ENCODE measurements at regions not wholly inside any gene's neighbourhood (a gene's known extent, or its start where the extent isn't known, plus 50 kb on each side); places are given as distances from the start of the nearest gene placed in this dataset.
"Not testable (repeated sequence)": the region's sequence is repeated elsewhere in the genome, so short reads cannot be mapped to it uniquely, and the experiment has no call there.

DNA sequence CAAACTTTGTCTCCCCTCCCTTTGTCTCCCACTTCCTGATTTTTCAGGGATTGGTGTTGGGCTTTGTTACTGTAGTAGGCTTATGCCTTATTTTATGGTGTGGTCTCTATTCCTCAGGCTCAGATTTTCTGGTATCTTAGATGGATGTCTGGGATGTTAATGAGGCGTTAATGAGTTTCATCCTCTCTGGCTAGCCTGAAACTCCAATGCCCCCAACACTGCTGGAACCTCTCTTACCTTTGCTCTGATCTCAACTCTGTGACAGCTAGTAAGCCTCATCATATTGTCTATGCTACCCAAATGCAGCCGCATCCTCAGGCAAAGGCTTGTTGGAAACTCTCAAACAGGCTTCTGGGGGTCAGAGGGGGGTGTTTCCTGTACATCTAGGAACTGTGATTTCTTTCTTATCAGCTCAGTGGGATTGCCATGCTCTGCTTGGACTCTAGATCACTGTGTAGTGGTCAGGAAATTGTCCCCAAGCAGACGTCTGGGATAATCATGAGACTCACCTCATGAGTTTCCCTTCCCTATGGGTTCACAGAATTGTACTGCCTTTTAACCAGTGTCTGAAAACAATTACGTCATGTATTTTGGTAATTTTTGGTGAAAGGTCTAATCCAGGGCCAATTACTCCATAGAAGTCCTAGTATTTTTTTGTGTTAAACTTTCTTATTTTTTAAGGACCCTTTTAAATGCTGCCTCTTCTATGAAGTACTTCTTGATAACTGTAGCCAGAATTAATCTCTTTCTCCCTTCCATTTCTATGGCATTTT lies 88.8 kb upstream of the TRPC7 start:
- DNase-seq, result no peak

DNA sequence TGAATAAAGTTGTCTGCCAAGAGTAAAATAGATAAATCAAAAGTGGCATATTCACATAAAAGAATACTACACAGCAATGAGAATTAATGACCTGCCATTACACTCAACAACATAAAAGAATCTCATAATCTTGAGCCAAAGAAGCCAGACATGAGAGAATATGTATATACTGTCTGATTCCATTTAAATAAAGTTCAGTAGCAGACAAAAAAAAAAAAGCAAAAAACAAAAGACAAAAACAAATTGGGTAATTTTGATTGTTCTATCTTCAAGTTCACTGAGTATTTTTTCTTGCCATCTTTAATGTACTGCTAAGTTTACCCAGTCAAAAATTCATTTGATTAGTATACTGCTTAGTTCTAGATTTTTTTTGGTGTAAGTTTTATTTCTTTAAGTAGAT lies 87.9 kb upstream of the TRPC7 start:
- no peak for DNase-seq

GRCh38 chr5:136447576-136447975 lies 82.2 kb upstream of the TRPC7 start:
- not testable (repeated sequence) for DNase-seq

- DNase-seq, result no peak
These were observed 81.2 kb upstream of the TRPC7 start for GRCh38 chr5:136446565-136446964.

- DNase-seq, result not testable (repeated sequence)
These were observed 78.8 kb upstream of the TRPC7 start for GRCh38 chr5:136444099-136444498.

- no peak for DNase-seq
These were observed 74.0 kb upstream of the TRPC7 start for GRCh38 chr5:136439367-136439766.

DNA sequence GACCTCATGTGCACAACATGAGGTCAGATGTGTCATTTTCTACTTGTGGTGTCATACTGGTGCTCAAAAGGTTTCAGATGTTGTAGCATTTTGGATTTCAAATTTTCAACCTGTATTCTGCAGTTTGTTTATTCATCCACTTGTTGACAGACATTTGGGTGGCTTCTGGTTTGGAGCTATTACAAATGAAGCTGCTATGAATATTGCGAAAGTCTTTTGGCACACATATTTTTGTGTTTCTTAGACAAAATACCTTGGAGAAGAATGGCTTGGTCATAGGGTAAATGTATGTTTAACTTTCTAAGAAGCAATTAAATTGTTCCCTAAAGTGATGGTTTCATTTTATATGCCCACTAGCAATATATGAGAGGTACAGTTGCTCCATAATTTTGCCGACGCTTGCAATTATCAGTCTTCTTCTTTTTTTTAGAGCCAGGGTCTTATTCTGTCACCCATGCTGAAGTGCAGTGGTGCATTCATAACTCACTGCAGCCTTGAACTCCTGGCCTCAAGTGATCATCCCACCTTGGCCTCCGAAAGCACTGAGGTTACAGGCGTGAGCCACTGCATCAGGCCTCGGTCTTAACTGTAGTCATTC lies 70.7 kb upstream of the TRPC7 start:
- DNase-seq, result no peak

DNA sequence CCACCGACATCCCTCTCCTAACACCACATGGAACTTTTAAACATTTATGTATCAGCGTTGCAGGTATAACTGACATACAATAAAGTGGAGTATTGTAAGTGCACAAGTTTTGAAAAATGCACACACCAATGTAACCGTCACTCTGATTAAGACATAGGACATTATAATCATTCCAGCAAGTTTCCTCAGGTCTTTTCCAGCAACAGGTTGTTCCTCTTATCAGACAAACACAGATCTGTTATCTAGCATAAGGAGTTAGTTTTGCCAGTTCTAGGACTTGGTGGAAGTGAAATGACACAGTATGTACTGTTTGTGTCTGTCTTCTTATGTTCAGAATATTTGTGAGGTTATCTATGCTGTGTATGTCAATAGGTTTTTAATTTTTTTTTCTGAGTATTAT lies 69.5 kb upstream of the TRPC7 start:
- no peak for DNase-seq

DNA sequence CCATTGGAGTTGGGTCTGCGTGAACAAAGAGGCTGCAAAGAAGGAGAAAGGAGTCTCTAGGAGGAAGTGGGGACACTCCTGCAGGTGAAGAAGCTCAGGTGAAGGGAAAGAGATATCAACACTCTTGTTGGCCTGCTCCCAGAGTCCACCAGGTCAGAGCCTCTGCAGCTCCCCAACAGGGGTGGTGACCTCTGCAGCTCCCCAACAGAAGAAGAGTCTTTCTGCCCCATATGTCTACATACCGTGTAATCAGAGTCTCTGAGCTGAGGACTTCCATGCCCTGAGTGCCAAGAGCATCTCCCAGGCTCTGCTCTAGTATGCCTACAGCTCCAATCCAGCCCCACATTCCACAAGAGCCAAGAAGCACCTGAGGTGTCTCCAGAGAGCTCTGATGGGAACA lies 67.4 kb upstream of the TRPC7 start:
- DNase-seq, result no peak

- no peak for DNase-seq
These were observed 64.7 kb upstream of the TRPC7 start for GRCh38 chr5:136430081-136430480.

GRCh38 chr5:136427426-136427825 lies 62.1 kb upstream of the TRPC7 start:
- no peak for DNase-seq

DNA sequence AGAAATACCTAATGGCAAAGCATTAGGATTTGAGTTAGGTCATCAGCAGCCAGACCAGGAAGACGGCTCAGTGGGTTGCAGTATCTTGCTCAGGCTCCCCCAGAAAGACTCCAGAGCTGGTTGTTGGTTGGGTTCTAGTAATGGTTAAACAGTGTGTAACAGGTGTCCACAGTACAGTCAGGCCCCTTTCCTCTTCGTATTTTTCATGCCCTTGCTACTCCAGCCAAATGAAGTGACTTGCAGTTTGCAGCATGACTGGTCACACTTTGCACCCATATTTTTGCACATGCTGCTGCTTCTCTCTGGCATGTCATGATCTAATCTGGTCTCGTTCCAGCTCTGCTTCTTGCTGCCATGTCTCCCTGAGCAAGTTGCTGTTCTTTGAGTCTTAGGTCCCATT lies 60.6 kb upstream of the TRPC7 start:
- no peak for DNase-seq

- DNase-seq, result no peak
These were observed 59.7 kb upstream of the TRPC7 start for GRCh38 chr5:136424835-136425584.

DNA sequence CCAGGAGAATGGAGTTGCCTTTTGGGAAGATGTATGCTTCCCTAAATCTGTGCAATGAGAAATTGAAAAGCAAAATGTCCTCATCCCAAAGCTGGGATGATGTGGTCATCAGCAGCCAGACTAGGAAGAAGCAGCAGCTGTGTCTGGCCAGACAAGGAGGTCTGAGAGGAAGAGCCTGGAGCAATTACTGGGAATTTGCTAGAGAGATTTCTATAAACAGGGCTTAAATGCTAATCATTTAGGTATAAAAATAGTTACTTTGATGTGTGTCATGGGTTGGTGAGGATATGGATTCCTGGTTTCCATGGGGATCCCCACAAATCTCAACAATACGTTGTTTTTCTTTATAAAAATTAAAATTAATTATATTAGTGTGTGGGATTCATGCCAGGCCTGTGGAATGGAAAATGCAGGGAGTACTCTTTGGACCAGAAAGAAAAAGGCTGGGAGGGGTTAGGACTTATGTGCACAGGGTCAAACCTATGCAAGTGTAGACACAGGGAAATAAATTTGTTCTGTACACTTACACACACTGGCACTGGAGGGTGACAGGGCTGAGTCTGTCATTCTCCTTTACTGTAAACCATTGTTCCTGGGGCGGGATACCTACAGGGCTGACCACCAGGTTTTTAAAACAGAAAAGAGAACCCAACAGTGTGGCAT lies 58.7 kb upstream of the TRPC7 start:
- no peak for DNase-seq

DNA sequence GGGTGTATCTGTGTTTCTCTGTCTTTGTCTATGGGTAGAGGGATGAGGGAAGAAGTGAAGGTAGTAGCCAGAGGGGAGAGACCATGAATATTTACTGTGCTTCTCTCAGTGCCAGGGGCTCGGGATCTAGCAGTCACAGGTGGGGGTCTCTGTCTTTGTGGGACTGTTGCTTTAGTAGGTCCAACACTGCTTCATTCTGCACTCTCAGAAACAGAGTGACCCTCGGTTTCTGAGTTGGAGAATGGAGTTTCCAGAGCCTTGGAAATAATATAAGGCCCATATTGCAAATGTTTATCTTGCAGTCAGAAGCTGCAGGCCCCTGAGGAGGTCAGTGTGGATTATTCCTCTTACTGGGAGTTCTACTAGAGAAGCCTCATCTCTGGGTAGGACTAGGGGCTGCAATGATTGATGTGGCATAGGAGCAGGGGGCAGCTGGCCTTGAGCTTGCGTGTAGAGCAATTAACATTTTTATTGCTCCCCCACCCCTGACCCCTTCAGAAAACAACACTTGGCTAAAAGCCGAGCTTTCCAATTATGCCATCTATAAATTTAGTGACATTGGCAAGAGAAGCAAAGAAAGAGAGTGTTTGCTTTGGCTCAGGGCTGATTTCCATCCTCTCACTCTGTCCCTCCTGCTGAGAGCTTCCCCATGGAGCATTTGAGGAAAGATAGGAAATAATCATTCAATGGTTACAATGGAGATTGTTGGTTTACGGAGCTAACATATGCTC lies 55.0 kb upstream of the TRPC7 start:
- DNase-seq, result no peak

DNA sequence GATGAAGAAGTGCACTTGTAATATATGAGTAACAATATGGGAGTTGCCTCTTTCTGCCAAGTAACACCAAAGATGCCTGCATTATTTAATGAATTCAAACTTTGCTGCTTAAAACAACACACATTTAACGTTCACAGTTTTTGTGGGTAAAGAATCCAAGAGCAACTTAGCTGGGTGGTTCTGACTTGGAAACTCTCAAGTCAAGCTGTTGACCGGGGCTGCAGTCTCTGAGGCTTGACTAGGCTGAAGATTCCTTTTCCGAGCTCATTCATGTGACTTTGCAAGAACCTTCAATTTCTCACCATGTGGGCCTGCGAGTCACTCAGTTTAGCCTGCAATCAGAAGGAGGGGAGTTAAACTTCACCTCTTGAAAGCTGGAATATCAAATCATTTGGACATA lies 53.0 kb upstream of the TRPC7 start:
- DNase-seq, result no peak

Data from bone marrow (tissue), 2 donors.